H9 (cell line): ENCODE measurements at regions not wholly inside any gene's neighbourhood (a gene's known extent, or its start where the extent isn't known, plus 50 kb on each side); places are given as distances from the start of the nearest gene placed in this dataset.
A peak's percentile ranks its signal among the peaks of the same experiment; 100 is the strongest.

Experiments used
- DNase-seq: peaks from one replicate; pipeline ENCODE4 v3.0.0-alpha.2; 2017
- H2AFZ ChIP-seq: one replicate; pipeline ENCODE4 v1.6.1; 2013; ENCODE audit warnings: mild to moderate bottlenecking, low read length, control low read depth, moderate library complexity
- H2AK5ac ChIP-seq: 2 replicates; pipeline ENCODE4 v1.6.1; 2013; ENCODE audit warnings: low read length, control low read depth, mixed read lengths; ENCODE audit not compliant: insufficient read length
- H2BK120ac ChIP-seq: one replicate; pipeline ENCODE4 v1.6.1; 2013; ENCODE audit warnings: low read depth, mild to moderate bottlenecking, low read length, control low read depth, inconsistent platforms; ENCODE audit not compliant: poor library complexity, severe bottlenecking
- H2BK12ac ChIP-seq: 2 replicates; pipeline ENCODE4 v1.6.1; 2013; ENCODE audit warnings: low read length, control low read depth, mixed read lengths, low read depth; ENCODE audit not compliant: insufficient read length
- H2BK15ac ChIP-seq: 2 replicates; pipeline ENCODE4 v1.6.1; 2013; ENCODE audit warnings: low read depth, low read length, control low read depth
- H2BK20ac ChIP-seq: one replicate; pipeline ENCODE4 v1.6.1; 2013; ENCODE audit warnings: low read depth, mild to moderate bottlenecking, low read length, control low read depth, inconsistent platforms; ENCODE audit not compliant: poor library complexity, severe bottlenecking
- H2BK5ac ChIP-seq: 2 replicates; pipeline ENCODE4 v1.6.1; 2013; ENCODE audit warnings: low read length, control low read depth, mixed read lengths; ENCODE audit not compliant: insufficient read length
- H3K14ac ChIP-seq: 2 replicates; pipeline ENCODE4 v1.6.1; 2013; ENCODE audit warnings: low read length, control low read depth; ENCODE audit not compliant: insufficient read depth
- H3K18ac ChIP-seq: 2 replicates; pipeline ENCODE4 v1.6.1; 2013; ENCODE audit warnings: low read depth, mild to moderate bottlenecking, mixed read lengths, low read length, control low read depth; ENCODE audit not compliant: insufficient read length
- H3K23ac ChIP-seq: 2 replicates; pipeline ENCODE4 v1.6.1; 2013; ENCODE audit warnings: low read length, control low read depth, mixed read lengths, low read depth; ENCODE audit not compliant: insufficient read length
- H3K23me2 ChIP-seq: 2 replicates; pipeline ENCODE4 v1.6.1; 2013; ENCODE audit warnings: low read depth, mild to moderate bottlenecking, mixed read lengths, low read length, control low read depth; ENCODE audit not compliant: insufficient read length, poor library complexity, severe bottlenecking
- H3K27ac ChIP-seq: 2 replicates; pipeline ENCODE4 v1.5.1; 2013; ENCODE audit warnings: low read length, control low read depth, mixed read lengths, low read depth; ENCODE audit not compliant: insufficient read length
- H3K27me3 ChIP-seq: 2 replicates; pipeline ENCODE4 v1.6.1; 2013; ENCODE audit warnings: low read length, control low read depth, inconsistent platforms; ENCODE audit not compliant: insufficient read depth
- H3K4ac ChIP-seq: 2 replicates; pipeline ENCODE4 v1.6.1; 2013; ENCODE audit warnings: low read depth, mild to moderate bottlenecking, control low read depth, inconsistent platforms, low read length, moderate library complexity
- H3K4me1 ChIP-seq: 2 replicates; pipeline ENCODE4 v1.6.1; 2013; ENCODE audit warnings: low read length, control low read depth, inconsistent platforms; ENCODE audit not compliant: insufficient read depth
- H3K4me2 ChIP-seq: 2 replicates; pipeline ENCODE4 v1.6.1; 2013; ENCODE audit warnings: low read length, control low read depth, mixed read lengths; ENCODE audit not compliant: insufficient read length, insufficient read depth
- H3K56ac ChIP-seq: 2 replicates; pipeline ENCODE4 v1.6.1; 2013; ENCODE audit warnings: low read depth, mild to moderate bottlenecking, mixed read lengths, low read length, control low read depth; ENCODE audit not compliant: insufficient read length
- H3K79me1 ChIP-seq: 2 replicates; pipeline ENCODE4 v1.6.1; 2013; ENCODE audit warnings: low read depth, mild to moderate bottlenecking, moderate library complexity, low read length, control low read depth, inconsistent platforms; ENCODE audit not compliant: insufficient read depth, poor library complexity, severe bottlenecking
- H3K79me2 ChIP-seq: 2 replicates; pipeline ENCODE4 v1.6.1; 2013; ENCODE audit warnings: low read length, control low read depth, inconsistent platforms; ENCODE audit not compliant: insufficient read depth
- H3K9ac ChIP-seq: 2 replicates; pipeline ENCODE4 v1.6.1; 2013; ENCODE audit warnings: low read length, control low read depth, mixed read lengths; ENCODE audit not compliant: insufficient read length; ENCODE audit errors: extremely low read depth
- H3K9me3 ChIP-seq: one replicate; pipeline ENCODE4 v1.6.1; 2013; ENCODE audit warnings: low read depth, low read length, inconsistent platforms; ENCODE audit not compliant: control insufficient read depth
- H3T11ph ChIP-seq: one replicate; pipeline ENCODE4 v1.6.1; 2013; ENCODE audit warnings: mild to moderate bottlenecking, low read length, control low read depth, inconsistent platforms
- H4K20me1 ChIP-seq: one replicate; pipeline ENCODE4 v1.6.1; 2013; ENCODE audit not compliant: control insufficient read depth, insufficient read length, insufficient read depth
- H4K5ac ChIP-seq: 2 replicates; pipeline ENCODE4 v1.6.1; 2013; ENCODE audit warnings: low read depth, mild to moderate bottlenecking, mixed read lengths, low read length, control low read depth; ENCODE audit not compliant: insufficient read length
- H4K8ac ChIP-seq: replicated peaks from 2 replicates; pipeline ENCODE4 v1.6.1; 2013; ENCODE audit warnings: low read length, control low read depth, mixed read lengths, low read depth; ENCODE audit not compliant: insufficient read length
- H4K91ac ChIP-seq: 2 replicates; pipeline ENCODE4 v1.6.1; 2013; ENCODE audit warnings: low read depth, mild to moderate bottlenecking, moderate library complexity, mixed read lengths, low read length, control low read depth; ENCODE audit not compliant: insufficient read length
- H3K27ac Mint-ChIP-seq, 3 experiments: 2 replicates in 2 of 3; 3 replicates in 1 of 3; pipeline ENCODE4 v1.8.0; 2020 to 2021; ENCODE audit warnings: mixed read lengths in 3 of 3, mild to moderate bottlenecking in 1 of 3, moderate library complexity in 1 of 3
- H3K27me3 Mint-ChIP-seq: 2 replicates; pipeline ENCODE4 v1.8.0; 2021; ENCODE audit warnings: low read depth, mild to moderate bottlenecking, moderate library complexity, mixed read lengths
- H3K36me3 Mint-ChIP-seq, 3 experiments: 2 replicates in 2 of 3; 3 replicates in 1 of 3; pipeline ENCODE4 v1.8.0; 2020 to 2021; ENCODE audit warnings: low read depth in 3 of 3, mixed read lengths in 3 of 3; ENCODE audit not compliant: insufficient read depth in 1 of 3
- H3K4me1 Mint-ChIP-seq, 2 experiments: 2 replicates each; pipeline ENCODE4 v1.8.0; 2020; ENCODE audit warnings: mixed read lengths in 2 of 2
- H3K4me3 Mint-ChIP-seq, 2 experiments: 2 replicates in 1 of 2; 3 replicates in 1 of 2; pipeline ENCODE4 v1.8.0; 2020 to 2021; ENCODE audit warnings: mild to moderate bottlenecking in 2 of 2, mixed read lengths in 2 of 2, moderate library complexity in 1 of 2
- H3K9me3 Mint-ChIP-seq, 2 experiments: 2 replicates in 1 of 2; 3 replicates in 1 of 2; pipeline ENCODE4 v1.8.0; 2020; ENCODE audit warnings: mild to moderate bottlenecking in 2 of 2, mixed read lengths in 2 of 2, moderate library complexity in 1 of 2
- CTCF ChIP-seq: fragments of 200-600 bp; sonication (generic); conservative IDR thresholded peaks from 3 replicates; pipeline ENCODE4 v1.8.0; 2021; ENCODE audit warnings: antibody characterized with exemption, mild to moderate bottlenecking
- WGBS: extraction: QIAGEN DNeasy Blood & Tissue Kit; methylation state at CpG from one replicate; pipeline ENCODE4 v1.1.7; 2013; ENCODE audit warnings: missing lambda C conversion rate, low lambda C conversion rate, mixed read lengths; ENCODE audit not compliant: insufficient read length; ENCODE audit errors: extremely low coverage; 5-methylcytosine and 5-hydroxymethylcytosine counted together

- Histone ChIP-seq H3K18ac (no peak overlapping the region), H3K23me2 (no peaks in the 10 kb centered on the region), H2BK15ac (no peak overlapping the region), H2AFZ (no peak overlapping the region), H3K23ac (no peak overlapping the region), H2BK12ac (no peak overlapping the region), H4K20me1 (no peaks in the 10 kb centered on the region), H3K79me2 (no peaks in the 10 kb centered on the region), H3K27me3 (no peaks in the 10 kb centered on the region), H3K4me1 (peaks cover 5% of the 10 kb centered on the region; the same call in 1 of the 2 replicates), H3K27ac (no peak overlapping the region), H4K91ac (no peak overlapping the region), H2BK5ac (no peak overlapping the region), H2AK5ac (no peak overlapping the region), H3K9me3 (no peaks in the 10 kb centered on the region), H3K4me2 (no peak overlapping the region), H3K56ac (no peak overlapping the region), H3K9ac (no peak overlapping the region), H4K5ac (no peak overlapping the region), H3K14ac (no peak overlapping the region), H3K4ac (no peak overlapping the region), H3K79me1 (no peaks in the 10 kb centered on the region), H3T11ph (no peak overlapping the region), H2BK120ac (no peak overlapping the region), H4K8ac (no peak overlapping the region), H2BK20ac (no peak overlapping the region)
- DNase-seq, result no peak
- Mint-ChIP-seq H3K36me3 (peaks cover 0 to 2% (median 0%) of the 10 kb centered on the region in 3 experiments; a peak in 1 of 7 replicates), H3K4me3 (peak overlapping the region in 1 of 2 experiments; percentile 33; a peak in 1 of 5 replicates), H3K27ac (0 out of 7 replicates have a peak overlapping the region, but pooled peaks of 1 of the 3 experiments have one; percentile 4), H3K4me1 (peaks cover 36 to 37% of the 10 kb centered on the region in 2 experiments), H3K9me3 (peaks cover 0 to 2% of the 10 kb centered on the region in 2 experiments; a peak in 3 of 5 replicates), H3K27me3 (no peaks in the 10 kb centered on the region; the same call in 1 of the 2 replicates)
- WGBS, result no CpG with 5 or more reads among the region's 1 CpG
- TF ChIP-seq CTCF, result no peak
Measured at GRCh38 chr5:92911851-92912250, 669.2 kb downstream of the NR2F1-AS1 start.
